ENCODE measurements at regions not wholly inside any gene's neighbourhood (a gene's known extent, or its start where the extent isn't known, plus 50 kb on each side); places are given as distances from the start of the nearest gene placed in this dataset.

DNA sequence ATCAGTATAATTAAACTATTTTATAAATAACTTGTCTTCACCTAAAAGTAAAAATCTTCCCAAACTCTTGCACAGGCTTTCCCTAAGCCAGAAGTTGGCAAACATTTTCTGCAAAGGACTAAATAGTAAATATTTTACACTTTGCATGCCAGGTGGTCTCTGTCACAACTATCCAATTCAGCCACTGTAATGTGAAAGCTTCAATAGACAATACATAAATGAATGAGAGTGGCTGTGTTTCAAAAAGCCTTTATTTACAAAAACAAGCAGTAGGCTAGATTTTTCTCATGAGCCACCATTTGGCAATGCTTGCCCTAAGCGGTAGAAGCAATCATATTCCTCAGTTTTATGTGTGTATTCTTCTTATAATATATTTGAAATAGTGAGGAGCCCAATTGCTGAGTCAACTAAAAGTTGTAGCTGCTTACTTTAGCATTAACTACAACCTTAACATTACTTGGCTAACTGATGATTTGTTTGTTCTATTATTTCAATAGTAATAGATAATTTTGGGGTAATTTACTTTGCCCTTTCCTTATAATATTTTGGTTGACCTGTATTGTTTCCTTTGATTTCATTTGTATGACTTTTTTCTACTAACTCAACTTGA, 236.0 kb upstream of the SYT1 start:
- H3K9me3 Mint-ChIP-seq (ENCODE audit: low read depth), result no peaks in the 10 kb centered on the region
- no peak overlapping the region for H3K4me3 Mint-ChIP-seq (ENCODE audit: low read depth)
- H3K27ac Mint-ChIP-seq, result no peak overlapping the region
- TF ChIP-seq, protein P1, sequence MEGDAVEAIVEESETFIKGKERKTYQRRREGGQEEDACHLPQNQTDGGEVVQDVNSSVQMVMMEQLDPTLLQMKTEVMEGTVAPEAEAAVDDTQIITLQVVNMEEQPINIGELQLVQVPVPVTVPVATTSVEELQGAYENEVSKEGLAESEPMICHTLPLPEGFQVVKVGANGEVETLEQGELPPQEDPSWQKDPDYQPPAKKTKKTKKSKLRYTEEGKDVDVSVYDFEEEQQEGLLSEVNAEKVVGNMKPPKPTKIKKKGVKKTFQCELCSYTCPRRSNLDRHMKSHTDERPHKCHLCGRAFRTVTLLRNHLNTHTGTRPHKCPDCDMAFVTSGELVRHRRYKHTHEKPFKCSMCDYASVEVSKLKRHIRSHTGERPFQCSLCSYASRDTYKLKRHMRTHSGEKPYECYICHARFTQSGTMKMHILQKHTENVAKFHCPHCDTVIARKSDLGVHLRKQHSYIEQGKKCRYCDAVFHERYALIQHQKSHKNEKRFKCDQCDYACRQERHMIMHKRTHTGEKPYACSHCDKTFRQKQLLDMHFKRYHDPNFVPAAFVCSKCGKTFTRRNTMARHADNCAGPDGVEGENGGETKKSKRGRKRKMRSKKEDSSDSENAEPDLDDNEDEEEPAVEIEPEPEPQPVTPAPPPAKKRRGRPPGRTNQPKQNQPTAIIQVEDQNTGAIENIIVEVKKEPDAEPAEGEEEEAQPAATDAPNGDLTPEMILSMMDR (IDR thresholded peaks at IDR 0.05; ENCODE audit: unreplicated experiment), result no peak
- H3K36me3 Mint-ChIP-seq (ENCODE audit: insufficient read depth), result no peaks in the 10 kb centered on the region
- DNase-seq (ENCODE audit: low spot score, unreplicated experiment), result no peak
- no peaks in the 10 kb centered on the region for H3K4me1 Mint-ChIP-seq (ENCODE audit: low read depth)
- H3K27me3 Mint-ChIP-seq, result no peaks in the 10 kb centered on the region

GRCh38 chr12:78636231-78636855, 228.2 kb upstream of the SYT1 start:
- Mint-ChIP-seq H3K27ac (no peak overlapping the region), H3K4me1 (ENCODE audit: low read depth) (peaks cover 7% of the 10 kb centered on the region), H3K9me3 (ENCODE audit: low read depth) (no peaks in the 10 kb centered on the region), H3K4me3 (ENCODE audit: low read depth) (no peak overlapping the region), H3K36me3 (ENCODE audit: insufficient read depth) (no peaks in the 10 kb centered on the region), H3K27me3 (no peaks in the 10 kb centered on the region)
- no peak for DNase-seq (ENCODE audit: low spot score, unreplicated experiment)
- TF ChIP-seq, protein P1 (IDR thresholded peaks at IDR 0.05; ENCODE audit: unreplicated experiment), result no peak

GRCh38 chr12:78641837-78642423, 222.6 kb upstream of the SYT1 start:
- Mint-ChIP-seq H3K27me3 (no peaks in the 10 kb centered on the region), H3K36me3 (ENCODE audit: insufficient read depth) (no peaks in the 10 kb centered on the region), H3K4me1 (ENCODE audit: low read depth) (peaks cover 3% of the 10 kb centered on the region), H3K27ac (no peak overlapping the region), H3K9me3 (ENCODE audit: low read depth) (no peaks in the 10 kb centered on the region), H3K4me3 (ENCODE audit: low read depth) (no peak overlapping the region)
- no peak for DNase-seq (ENCODE audit: low spot score, unreplicated experiment)
- TF ChIP-seq, protein P1 (IDR thresholded peaks at IDR 0.05; ENCODE audit: unreplicated experiment), result peak; percentile 19

GRCh38 chr12:78645956-78646355, 218.6 kb upstream of the SYT1 start:
- H3K27me3 Mint-ChIP-seq, result no peaks in the 10 kb centered on the region

DNA sequence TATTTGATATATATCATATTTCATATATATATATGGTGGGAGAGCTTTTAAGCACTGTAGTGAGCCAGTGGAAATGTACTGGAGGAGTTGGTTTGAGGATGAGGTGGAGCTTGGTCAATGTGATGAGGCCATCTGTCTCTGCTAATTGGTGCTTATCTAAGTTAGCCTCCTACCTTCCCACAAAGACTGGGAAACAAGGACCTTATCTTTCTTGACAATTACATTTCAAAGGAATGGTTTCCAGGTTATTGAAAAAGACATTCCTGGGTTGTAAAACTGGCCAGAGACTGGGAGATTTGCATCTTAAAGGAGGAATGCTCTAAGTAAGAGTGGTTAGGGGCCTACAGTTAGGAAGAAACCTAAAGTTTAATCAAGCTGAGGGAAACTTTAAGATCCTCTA, 212.8 kb upstream of the SYT1 start:
- H3K27ac Mint-ChIP-seq, result no peak overlapping the region
- no peak overlapping the region for H3K4me3 Mint-ChIP-seq (ENCODE audit: low read depth)
- peaks cover 9% of the 10 kb centered on the region for H3K9me3 Mint-ChIP-seq (ENCODE audit: low read depth)
- peaks cover 2% of the 10 kb centered on the region for H3K4me1 Mint-ChIP-seq (ENCODE audit: low read depth)
- no peak for DNase-seq (ENCODE audit: low spot score, unreplicated experiment)
- no peaks in the 10 kb centered on the region for H3K27me3 Mint-ChIP-seq
- peaks cover 1% of the 10 kb centered on the region for H3K36me3 Mint-ChIP-seq (ENCODE audit: insufficient read depth)
- TF ChIP-seq, protein P1 (IDR thresholded peaks at IDR 0.05; ENCODE audit: unreplicated experiment), result no peak

More at GRCh38 chr12:78645956-78646355, 218.6 kb upstream of the SYT1 start:
- Mint-ChIP-seq H3K4me3 (ENCODE audit: low read depth) (no peak overlapping the region), H3K27ac (no peak overlapping the region), H3K36me3 (ENCODE audit: insufficient read depth) (peaks cover 1% of the 10 kb centered on the region), H3K4me1 (ENCODE audit: low read depth) (peaks cover 3% of the 10 kb centered on the region), H3K9me3 (ENCODE audit: low read depth) (peaks cover 9% of the 10 kb centered on the region)
- DNase-seq (ENCODE audit: low spot score, unreplicated experiment), result no peak
- TF ChIP-seq, protein P1 (IDR thresholded peaks at IDR 0.05; ENCODE audit: unreplicated experiment), result no peak
